Umbilical cord (tissue), 1 donor: ENCODE measurements at regions not wholly inside any gene's neighbourhood (a gene's known extent, or its start where the extent isn't known, plus 50 kb on each side); places are given as distances from the start of the nearest gene placed in this dataset.
"Not testable (repeated sequence)": the region's sequence is repeated elsewhere in the genome, so short reads cannot be mapped to it uniquely, and the experiment has no call there.

Experiments used
- DNase-seq: peaks from one replicate; pipeline ENCODE4 v3.0.0-alpha.2; 2015; ENCODE audit warnings: low spot score

GRCh38 chr17:68782789-68783188 lies 172.4 kb downstream of the ABCA8 start:
- no peak for DNase-seq

DNA sequence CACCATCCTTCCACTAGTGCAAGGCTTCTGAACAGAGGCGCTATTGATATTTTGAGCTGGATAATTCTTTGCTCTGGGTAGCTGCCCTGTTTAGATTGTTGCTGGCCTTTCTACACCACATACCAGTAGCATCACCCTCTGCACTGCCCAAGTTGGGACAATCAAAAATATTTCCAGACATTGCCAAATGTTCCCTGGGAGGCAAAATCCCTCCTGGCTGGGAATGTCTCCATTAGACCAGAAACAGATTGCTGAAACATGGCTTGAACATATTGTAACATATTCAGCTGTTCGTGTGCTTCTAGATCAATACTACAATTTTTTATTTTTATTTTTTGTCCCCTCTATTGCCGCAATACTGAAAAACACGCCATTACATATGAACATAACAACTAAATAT lies 174.6 kb downstream of the ABCA8 start:
- DNase-seq, result no peak

DNA sequence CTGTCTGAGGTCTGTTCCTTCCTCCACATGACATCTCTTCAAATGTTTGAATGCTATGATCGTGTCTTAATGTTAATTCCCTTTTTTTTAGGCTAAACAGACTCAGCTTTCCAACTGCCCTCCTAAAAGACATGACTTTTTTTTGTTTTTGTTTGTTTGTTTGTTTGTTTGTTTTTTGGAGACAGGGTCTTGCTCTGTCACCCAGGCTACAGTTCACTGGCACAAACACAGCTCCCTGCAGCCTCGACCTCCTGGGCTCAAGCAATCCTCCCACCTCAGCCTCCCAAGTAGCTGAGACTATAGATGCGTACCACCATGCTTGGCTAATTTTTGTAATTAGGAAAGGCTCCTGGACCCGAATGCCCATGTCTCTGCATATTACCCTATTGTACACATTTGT lies 176.5 kb downstream of the ABCA8 start:
- no peak for DNase-seq

- no peak for DNase-seq
Observed at GRCh38 chr17:68777856-68778694, 176.9 kb upstream of the FAM20A start.

DNA sequence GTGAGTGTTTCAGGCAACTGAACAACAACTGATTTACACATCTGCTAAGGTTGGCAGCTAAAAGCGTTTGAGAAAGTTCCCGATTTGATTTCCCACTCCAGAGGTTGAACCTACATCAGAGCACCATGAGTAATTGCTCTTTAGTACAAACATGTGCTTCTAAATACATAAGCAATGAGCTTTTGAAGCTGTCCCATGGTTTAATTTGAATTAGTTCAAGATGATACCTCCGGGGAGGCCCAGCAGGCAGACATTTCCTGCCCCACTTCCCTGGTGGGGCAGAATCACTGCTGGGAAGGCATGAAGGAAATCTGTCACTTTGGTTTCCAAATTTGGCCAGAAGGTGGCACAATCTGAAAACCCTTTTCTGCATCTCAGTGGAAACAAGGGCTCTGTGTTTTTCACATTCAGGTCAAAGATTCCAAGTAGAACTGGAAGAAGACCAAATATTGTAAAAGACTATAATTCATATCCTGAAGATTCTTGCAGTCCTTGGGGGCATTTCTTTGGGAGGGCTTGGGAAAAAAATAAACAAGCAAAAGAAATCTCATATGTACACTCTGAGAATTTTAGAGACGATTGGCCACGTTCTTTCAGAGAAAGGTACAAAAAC lies 176.2 kb upstream of the FAM20A start:
- peak; percentile 81 for DNase-seq

DNA sequence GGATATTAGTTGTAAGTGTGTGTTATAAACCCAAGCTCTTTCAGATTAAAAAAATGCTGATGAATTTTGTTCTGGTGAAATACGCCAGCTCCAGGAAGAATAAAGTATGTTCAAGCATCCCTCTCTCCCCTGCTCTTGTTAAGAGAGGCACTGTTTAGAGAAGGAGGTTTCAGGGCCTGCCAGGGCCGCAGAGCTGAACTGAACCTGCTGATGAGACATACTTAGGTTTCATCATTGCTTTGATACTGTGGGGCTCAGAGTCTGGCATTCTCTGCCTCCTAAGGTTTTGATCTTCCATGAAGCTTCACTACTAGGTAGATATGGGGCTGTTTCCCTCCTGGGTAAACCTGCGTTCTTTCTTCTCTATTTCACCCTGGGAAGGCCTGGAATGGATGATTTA lies 175.3 kb upstream of the FAM20A start:
- DNase-seq, result no peak

DNA sequence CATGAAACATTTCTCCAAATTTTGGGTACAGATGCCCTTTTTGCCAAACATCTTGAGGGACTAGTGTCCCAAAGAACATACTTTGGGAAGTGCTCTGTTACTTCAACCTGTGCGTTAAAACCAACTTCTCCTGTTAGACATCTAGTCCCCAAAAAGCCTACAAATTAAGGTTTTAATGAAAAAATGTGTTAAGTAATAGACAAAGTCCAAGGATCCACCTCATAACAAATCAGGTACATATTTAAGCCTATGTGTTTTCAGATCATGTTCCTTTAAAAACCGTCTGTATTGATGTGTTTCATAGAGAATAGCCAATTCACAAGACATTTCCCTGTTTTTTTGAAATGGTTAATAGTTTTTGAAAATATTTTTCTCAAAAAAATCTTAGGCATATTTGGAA lies 174.8 kb upstream of the FAM20A start:
- DNase-seq, result no peak

- peak; percentile 91 for DNase-seq
Observed at GRCh38 chr17:68775318-68775717, 174.2 kb upstream of the FAM20A start.

DNA sequence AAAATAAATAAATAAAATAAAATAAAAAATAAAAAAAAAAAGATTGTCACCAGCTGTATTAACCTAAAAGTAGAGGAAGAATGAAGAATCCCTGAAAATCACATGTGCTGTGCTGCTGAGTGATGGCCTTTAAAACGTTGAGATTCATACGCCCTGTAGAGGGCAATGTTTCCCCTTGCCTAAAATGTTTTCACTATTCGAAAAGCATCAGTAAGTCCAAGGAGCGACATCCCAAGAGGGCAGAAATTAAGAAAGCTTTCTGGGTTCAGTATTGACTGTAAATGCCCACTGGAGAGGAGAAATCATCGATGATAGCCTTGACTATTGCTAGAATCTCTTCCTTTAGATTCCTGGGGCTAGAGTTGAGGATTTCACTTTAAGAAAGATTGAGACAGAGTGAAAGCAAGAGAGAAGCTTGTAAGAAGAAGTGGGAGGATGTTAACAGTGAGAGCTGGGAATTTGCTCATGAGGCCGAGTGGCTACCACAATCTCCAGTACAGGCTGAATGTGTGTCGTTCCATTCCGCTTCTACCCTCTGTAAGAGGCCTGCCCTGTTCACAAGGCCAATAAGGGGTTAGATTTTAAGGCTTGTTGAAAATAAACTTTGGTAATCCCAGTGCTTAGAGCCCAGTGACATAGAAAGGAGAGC lies 170.8 kb upstream of the FAM20A start:
- DNase-seq, result peak; percentile 56

DNA sequence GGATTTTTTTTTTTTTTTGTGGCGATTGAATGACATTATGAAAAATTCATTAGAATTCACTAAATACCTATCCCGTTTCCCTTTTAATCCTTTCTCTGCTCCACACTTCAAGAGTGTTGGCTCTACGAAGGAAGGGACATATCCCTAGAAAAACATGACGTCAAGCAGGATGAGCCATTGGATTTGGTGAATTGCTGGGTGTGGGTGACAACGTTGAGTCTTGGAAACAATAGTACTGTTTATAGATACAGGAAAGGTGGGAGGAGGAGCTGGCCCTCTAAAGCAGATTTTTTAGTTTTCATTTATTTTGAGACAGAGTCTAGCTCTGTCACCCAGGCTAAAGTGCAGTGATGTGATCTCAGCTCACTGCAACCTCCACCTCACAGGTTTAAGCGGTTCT lies 167.6 kb upstream of the FAM20A start:
- no peak for DNase-seq

DNA sequence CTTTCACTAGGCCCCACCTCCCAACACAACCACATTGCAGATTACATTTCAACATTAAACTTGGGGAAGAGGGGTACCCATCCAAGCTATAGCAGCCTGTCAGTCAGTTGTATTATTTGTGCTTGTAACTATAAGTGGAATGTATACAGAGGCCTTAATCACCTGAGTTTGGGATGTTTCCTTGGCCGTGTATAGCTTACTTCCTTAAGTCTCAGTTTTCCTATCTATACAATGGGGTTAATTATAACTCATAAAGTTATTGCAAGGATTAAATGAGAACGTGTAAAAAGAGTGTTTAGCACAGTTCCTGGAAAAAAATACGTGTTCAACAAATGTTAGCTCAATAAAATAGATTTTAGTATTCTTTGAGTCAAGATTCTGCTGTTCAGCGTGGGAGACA lies 165.5 kb upstream of the FAM20A start:
- no peak for DNase-seq

- no peak for DNase-seq
Observed at GRCh38 chr17:68763562-68763961, 162.4 kb upstream of the FAM20A start.

DNA sequence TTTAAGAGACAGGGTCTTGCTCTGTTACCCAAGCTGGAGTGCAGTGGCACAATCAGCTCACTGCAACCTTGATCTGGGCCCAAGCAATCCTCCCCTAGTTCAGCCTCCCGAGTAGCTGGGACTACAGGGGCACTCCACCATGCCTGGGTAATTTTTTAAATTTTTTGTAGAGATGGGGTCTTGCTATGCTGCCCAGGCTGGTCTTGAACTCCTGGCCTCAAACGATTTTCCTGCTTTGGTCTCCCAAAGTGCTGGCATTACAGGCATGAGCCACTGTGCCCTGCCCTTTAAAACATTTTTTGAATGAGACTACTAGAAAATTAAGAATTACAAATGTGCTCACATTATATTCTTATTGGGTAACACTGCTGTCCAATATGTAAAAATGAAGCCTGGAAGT lies 161.7 kb upstream of the FAM20A start:
- no peak for DNase-seq

- no peak for DNase-seq
Observed at GRCh38 chr17:68760141-68760475, 158.9 kb upstream of the FAM20A start.

GRCh38 chr17:68759343-68760140 lies 158.4 kb upstream of the FAM20A start:
- peak; percentile 96 for DNase-seq

GRCh38 chr17:68759002-68759342 lies 157.8 kb upstream of the FAM20A start:
- no peak for DNase-seq

GRCh38 chr17:68757866-68758757 lies 156.9 kb upstream of the FAM20A start:
- DNase-seq, result not testable (repeated sequence)

GRCh38 chr17:68753985-68754769 lies 153.0 kb upstream of the FAM20A start:
- no peak for DNase-seq

DNA sequence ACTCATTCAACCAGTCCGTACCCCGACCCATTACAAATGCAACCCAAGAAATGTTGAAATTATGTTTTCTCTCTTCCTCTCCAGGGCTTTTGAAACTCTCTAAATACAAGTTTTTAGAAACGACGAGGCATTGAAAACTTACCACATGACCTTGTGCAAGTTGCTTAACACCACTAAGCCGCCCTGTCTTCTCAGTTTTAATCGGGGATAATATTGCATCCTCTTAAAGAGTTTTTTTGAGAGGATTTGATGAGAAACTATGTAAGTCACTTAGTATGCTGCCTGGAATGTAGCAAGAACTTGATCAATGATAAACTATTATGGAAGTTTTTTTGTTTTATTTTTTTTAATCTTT lies 149.0 kb upstream of the FAM20A start:
- DNase-seq, result no peak
